D721Med (cell line): ENCODE measurements at regions not wholly inside any gene's neighbourhood (a gene's known extent, or its start where the extent isn't known, plus 50 kb on each side); places are given as distances from the start of the nearest gene placed in this dataset.
"Not testable (repeated sequence)": the region's sequence is repeated elsewhere in the genome, so short reads cannot be mapped to it uniquely, and the experiment has no call there.

ENCODE experiments used
- DNase-seq: peaks from one replicate; pipeline ENCODE4 v3.0.0; 2011; ENCODE audit warnings: low spot score; ENCODE audit not compliant: insufficient read length
- FAIRE-seq: peaks from 2 replicates; lab custom pipeline; 2011; peaks lifted over from hg19 to GRCh38; lab: Jason Lieb, UNC
- TF ChIP-seq, protein P1 (sequence below): IDR thresholded peaks from 2 replicates; pipeline ENCODE4 v1.5.1; 2012; ENCODE audit warnings: mild to moderate bottlenecking, control low read depth; ENCODE audit not compliant: insufficient read depth; ENCODE audit errors: missing control alignments

GRCh38 chrX:137916090-137916746 lies 350.3 kb downstream of the ZIC3 start:
- DNase-seq (no peak), FAIRE-seq (no peak)
- TF ChIP-seq, protein P1, sequence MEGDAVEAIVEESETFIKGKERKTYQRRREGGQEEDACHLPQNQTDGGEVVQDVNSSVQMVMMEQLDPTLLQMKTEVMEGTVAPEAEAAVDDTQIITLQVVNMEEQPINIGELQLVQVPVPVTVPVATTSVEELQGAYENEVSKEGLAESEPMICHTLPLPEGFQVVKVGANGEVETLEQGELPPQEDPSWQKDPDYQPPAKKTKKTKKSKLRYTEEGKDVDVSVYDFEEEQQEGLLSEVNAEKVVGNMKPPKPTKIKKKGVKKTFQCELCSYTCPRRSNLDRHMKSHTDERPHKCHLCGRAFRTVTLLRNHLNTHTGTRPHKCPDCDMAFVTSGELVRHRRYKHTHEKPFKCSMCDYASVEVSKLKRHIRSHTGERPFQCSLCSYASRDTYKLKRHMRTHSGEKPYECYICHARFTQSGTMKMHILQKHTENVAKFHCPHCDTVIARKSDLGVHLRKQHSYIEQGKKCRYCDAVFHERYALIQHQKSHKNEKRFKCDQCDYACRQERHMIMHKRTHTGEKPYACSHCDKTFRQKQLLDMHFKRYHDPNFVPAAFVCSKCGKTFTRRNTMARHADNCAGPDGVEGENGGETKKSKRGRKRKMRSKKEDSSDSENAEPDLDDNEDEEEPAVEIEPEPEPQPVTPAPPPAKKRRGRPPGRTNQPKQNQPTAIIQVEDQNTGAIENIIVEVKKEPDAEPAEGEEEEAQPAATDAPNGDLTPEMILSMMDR, result no peak

DNA sequence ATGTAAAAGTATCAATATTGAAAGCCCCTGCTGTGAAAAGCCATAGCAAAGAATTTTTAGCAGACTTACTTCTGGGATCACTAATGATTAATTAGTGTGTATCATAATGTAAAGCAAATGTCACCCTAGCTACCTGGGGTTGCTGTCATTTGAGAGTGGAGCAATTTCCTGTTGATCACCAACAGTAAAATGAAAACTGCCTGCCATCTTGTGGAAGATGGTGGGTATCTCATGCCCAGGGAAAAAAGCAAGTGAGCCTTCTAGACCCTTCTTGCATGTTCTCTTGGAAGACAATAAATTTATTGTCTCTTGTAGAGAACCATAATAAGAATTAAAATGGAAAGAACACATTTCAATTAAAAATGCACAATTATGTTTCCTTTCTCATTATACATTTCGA lies 360.2 kb downstream of the ZIC3 start:
- no peak for DNase-seq
- FAIRE-seq, result no peak
- TF ChIP-seq, protein P1, result peak; percentile 2

DNA sequence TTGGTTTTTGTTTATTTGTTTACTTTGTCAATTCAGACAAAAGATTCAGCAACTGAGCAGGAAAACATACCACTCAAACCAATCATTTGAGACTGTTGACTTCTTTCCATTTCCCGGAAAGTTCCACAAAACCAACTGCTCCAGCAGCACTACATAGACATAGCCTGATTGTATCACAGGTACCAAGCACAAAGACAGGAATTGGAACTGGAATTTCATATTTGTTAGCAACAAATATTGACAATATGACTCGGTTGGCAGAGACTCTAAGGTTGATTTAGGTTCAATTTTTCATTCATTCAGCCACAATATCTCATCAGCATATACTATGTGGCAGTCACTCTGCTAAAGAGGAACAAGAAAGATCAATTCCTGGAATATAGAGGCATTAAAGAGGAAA lies 364.0 kb downstream of the ZIC3 start:
- TF ChIP-seq, protein P1, result no peak
- FAIRE-seq (no peak), DNase-seq (no peak)

- FAIRE-seq (no peak), DNase-seq (no peak)
- TF ChIP-seq, protein P1, result no peak
These were observed 364.6 kb downstream of the ZIC3 start for GRCh38 chrX:137930533-137930932.

GRCh38 chrX:137934214-137934613 lies 368.3 kb downstream of the ZIC3 start:
- not testable (repeated sequence) for DNase-seq, FAIRE-seq

GRCh38 chrX:137934887-137935286 lies 369.0 kb downstream of the ZIC3 start:
- not testable (repeated sequence) for FAIRE-seq, DNase-seq

DNA sequence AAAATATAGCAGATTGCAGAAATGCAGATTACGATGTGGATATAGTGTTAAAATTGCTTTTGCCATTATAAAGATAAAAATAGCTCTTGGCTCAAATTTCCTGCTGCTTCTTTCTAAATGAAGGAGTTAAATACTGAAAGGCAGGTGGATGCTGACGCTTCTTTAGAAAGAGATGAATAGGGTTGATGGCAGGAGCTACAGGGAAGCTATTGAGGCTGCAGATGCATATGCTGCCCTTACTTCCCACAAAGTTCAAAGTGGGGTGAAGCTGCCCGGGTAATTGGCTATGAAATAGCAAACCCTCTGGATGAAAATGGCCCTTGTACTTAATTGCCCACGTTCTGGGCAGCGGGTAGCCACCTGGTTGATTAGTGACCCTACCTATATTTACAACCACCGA lies 379.5 kb downstream of the ZIC3 start:
- no peak for DNase-seq
- TF ChIP-seq, protein P1, result no peak
- no peak for FAIRE-seq

GRCh38 chrX:137969191-137969590 lies 403.3 kb downstream of the ZIC3 start:
- TF ChIP-seq, protein P1, result no peak
- FAIRE-seq, result no peak
- DNase-seq, result no peak
